ENCODE measurements at regions not wholly inside any gene's neighbourhood (a gene's known extent, or its start where the extent isn't known, plus 50 kb on each side); places are given as distances from the start of the nearest gene placed in this dataset.

- Histone ChIP-seq H2AFZ (ENCODE audit: low read depth, low read length, severe bottlenecking) (no peak overlapping the region), H3K27me3 (ENCODE audit: low read length) (no peaks in the 10 kb centered on the region), H3K27ac (ENCODE audit: low read depth, low read length) (no peak overlapping the region), H3K9me3 (ENCODE audit: insufficient read depth, low read length) (no peaks in the 10 kb centered on the region), H3K79me2 (ENCODE audit: insufficient read depth, low read length) (no peaks in the 10 kb centered on the region), H3K9me2 (replicated peaks; ENCODE audit: insufficient read depth, low read length) (no peaks in the 10 kb centered on the region), H3K9ac (ENCODE audit: low read length) (no peak overlapping the region), H3K4me3 (ENCODE audit: insufficient read depth, low read length, poor library complexity, severe bottlenecking) (no peak overlapping the region), H3F3A (ENCODE audit: insufficient read depth) (no peaks in the 10 kb centered on the region), H3K4me2 (ENCODE audit: low read depth, low read length, poor library complexity, severe bottlenecking) (no peak overlapping the region), H4K20me1 (ENCODE audit: low read depth, low read length) (no peaks in the 10 kb centered on the region), H3K36me3 (ENCODE audit: low read length) (no peaks in the 10 kb centered on the region)
- TF ChIP-seq CTCF (IDR thresholded peaks at IDR 0.05; ENCODE audit: insufficient read depth, low read length, poor library complexity, severe bottlenecking) (no peak), EZH2phosphoT487 (conservative IDR thresholded peaks at IDR 0.05; ENCODE audit: low read length) (no peak)
These were observed 341.1 kb downstream of the ARL6IP6 start for GRCh38 chr2:153059338-153060052.

GRCh38 chr2:153057743-153058142 lies 339.3 kb downstream of the ARL6IP6 start:
- Histone ChIP-seq H3F3A (ENCODE audit: insufficient read depth) (no peaks in the 10 kb centered on the region), H3K79me2 (ENCODE audit: insufficient read depth, low read length) (no peaks in the 10 kb centered on the region), H3K9ac (ENCODE audit: low read length) (no peak overlapping the region), H3K27me3 (ENCODE audit: low read length) (no peaks in the 10 kb centered on the region), H3K4me3 (ENCODE audit: insufficient read depth, low read length, poor library complexity, severe bottlenecking) (no peak overlapping the region), H3K4me2 (ENCODE audit: low read depth, low read length, poor library complexity, severe bottlenecking) (no peak overlapping the region), H3K36me3 (ENCODE audit: low read length) (no peaks in the 10 kb centered on the region), H3K9me3 (ENCODE audit: insufficient read depth, low read length) (no peaks in the 10 kb centered on the region), H2AFZ (ENCODE audit: low read depth, low read length, severe bottlenecking) (no peak overlapping the region), H4K20me1 (ENCODE audit: low read depth, low read length) (no peaks in the 10 kb centered on the region), H3K27ac (ENCODE audit: low read depth, low read length) (no peak overlapping the region), H3K9me2 (replicated peaks; ENCODE audit: insufficient read depth, low read length) (no peaks in the 10 kb centered on the region)
- TF ChIP-seq CTCF (IDR thresholded peaks at IDR 0.05; ENCODE audit: insufficient read depth, low read length, poor library complexity, severe bottlenecking): no peak
- no peak for TF ChIP-seq EZH2phosphoT487 (conservative IDR thresholded peaks at IDR 0.05; ENCODE audit: low read length)

- Histone ChIP-seq H3F3A (ENCODE audit: insufficient read depth) (no peaks in the 10 kb centered on the region), H3K79me2 (ENCODE audit: insufficient read depth, low read length) (no peaks in the 10 kb centered on the region), H3K36me3 (ENCODE audit: low read length) (no peaks in the 10 kb centered on the region), H3K4me3 (ENCODE audit: insufficient read depth, low read length, poor library complexity, severe bottlenecking) (no peak overlapping the region), H3K27ac (ENCODE audit: low read depth, low read length) (no peak overlapping the region), H4K20me1 (ENCODE audit: low read depth, low read length) (no peaks in the 10 kb centered on the region), H3K9me3 (ENCODE audit: insufficient read depth, low read length) (no peaks in the 10 kb centered on the region), H2AFZ (ENCODE audit: low read depth, low read length, severe bottlenecking) (no peak overlapping the region), H3K4me2 (ENCODE audit: low read depth, low read length, poor library complexity, severe bottlenecking) (no peak overlapping the region), H3K27me3 (ENCODE audit: low read length) (no peaks in the 10 kb centered on the region), H3K9ac (ENCODE audit: low read length) (no peak overlapping the region), H3K9me2 (replicated peaks; ENCODE audit: insufficient read depth, low read length) (no peaks in the 10 kb centered on the region)
- no peak for TF ChIP-seq CTCF (IDR thresholded peaks at IDR 0.05; ENCODE audit: insufficient read depth, low read length, poor library complexity, severe bottlenecking)
- TF ChIP-seq EZH2phosphoT487 (conservative IDR thresholded peaks at IDR 0.05; ENCODE audit: low read length): no peak
These were observed 336.8 kb downstream of the ARL6IP6 start for GRCh38 chr2:153055182-153055581.

Measured in SU-DHL-6 (cell line).